Right lung (tissue), 2 donors: ENCODE measurements at regions not wholly inside any gene's neighbourhood (a gene's known extent, or its start where the extent isn't known, plus 50 kb on each side); places are given as distances from the start of the nearest gene placed in this dataset.
"Not testable (repeated sequence)": the region's sequence is repeated elsewhere in the genome, so short reads cannot be mapped to it uniquely, and the experiment has no call there.

Experiments used
- DNase-seq, 2 donors: peaks; one replicate each; pipeline ENCODE4 v3.0.0-alpha.2; 2013

- DNase-seq: no peak
Measured at GRCh38 chr3:145024700-145025099, 1053.1 kb downstream of the DIPK2A start.

GRCh38 chr3:145027186-145027585 lies 1055.6 kb downstream of the DIPK2A start:
- DNase-seq: not testable (repeated sequence)

- DNase-seq: no peak
Measured at GRCh38 chr3:145032791-145033190, 1061.2 kb downstream of the DIPK2A start.

GRCh38 chr3:145035682-145036081 lies 1064.1 kb downstream of the DIPK2A start:
- no peak for DNase-seq

- DNase-seq: not testable (repeated sequence)
Measured at GRCh38 chr3:145054055-145054454, 1082.4 kb downstream of the DIPK2A start.

- no peak for DNase-seq
Measured at GRCh38 chr3:145055375-145056076, 1083.9 kb downstream of the DIPK2A start.

GRCh38 chr3:145058483-145058882 lies 1086.9 kb downstream of the DIPK2A start:
- no peak for DNase-seq

GRCh38 chr3:145063616-145064015 lies 1092.0 kb downstream of the DIPK2A start:
- no peak for DNase-seq

GRCh38 chr3:145070795-145071194 lies 1090.2 kb downstream of the PLOD2 start:
- DNase-seq: no peak

GRCh38 chr3:145079436-145079835 lies 1081.5 kb downstream of the PLOD2 start:
- no peak for DNase-seq

GRCh38 chr3:145087038-145087437 lies 1073.9 kb downstream of the PLOD2 start:
- DNase-seq: no peak

- DNase-seq: no peak
Measured at GRCh38 chr3:145088917-145089316, 1072.1 kb downstream of the PLOD2 start.

- no peak for DNase-seq
Measured at GRCh38 chr3:145089337-145089736, 1071.6 kb downstream of the PLOD2 start.

- peak in 1 of 2 donors; percentile 18 for DNase-seq
Measured at GRCh38 chr3:145094355-145094941, 1066.5 kb downstream of the PLOD2 start.

- DNase-seq: not testable (repeated sequence)
Measured at GRCh38 chr3:145111141-145111540, 1049.8 kb downstream of the PLOD2 start.

- no peak for DNase-seq
Measured at GRCh38 chr3:145116769-145117168, 1044.2 kb downstream of the PLOD2 start.

GRCh38 chr3:145118303-145118702 lies 1042.7 kb downstream of the PLOD2 start:
- DNase-seq: no peak

- no peak for DNase-seq
Measured at GRCh38 chr3:145124900-145125678, 1035.9 kb downstream of the PLOD2 start.

- DNase-seq: no peak
Measured at GRCh38 chr3:145133281-145133680, 1027.7 kb downstream of the PLOD2 start.

GRCh38 chr3:145134738-145135137 lies 1026.2 kb downstream of the PLOD2 start:
- no peak for DNase-seq

GRCh38 chr3:145144361-145144760 lies 1016.6 kb downstream of the PLOD2 start:
- DNase-seq: no peak

- no peak for DNase-seq
Measured at GRCh38 chr3:145145461-145145860, 1015.5 kb downstream of the PLOD2 start.

- no peak for DNase-seq
Measured at GRCh38 chr3:145159640-145160039, 1001.3 kb downstream of the PLOD2 start.
